Retinal pigment epithelial cell (primary cell): ENCODE measurements at regions not wholly inside any gene's neighbourhood (a gene's known extent, or its start where the extent isn't known, plus 50 kb on each side); places are given as distances from the start of the nearest gene placed in this dataset.

Experiments used
- DNase-seq: peaks from one replicate; pipeline ENCODE4 v3.0.0-alpha.2; 2010; ENCODE audit warnings: low read depth
- H3K4me3 ChIP-seq: 2 replicates; pipeline ENCODE4 v1.5.1; 2011; ENCODE audit warnings: mild to moderate bottlenecking, low read length, control low read depth, moderate library complexity
- CTCF ChIP-seq: conservative IDR thresholded peaks from 2 replicates; pipeline ENCODE4 v1.5.1; 2011; ENCODE audit warnings: low read depth, low read length, control low read depth, inconsistent platforms

GRCh38 chr7:118104812-118105441 lies 79.0 kb upstream of the LSM8 start:
- no peak overlapping the region for H3K4me3 ChIP-seq
- TF ChIP-seq CTCF = peak; percentile 57
- peak; percentile 5 for DNase-seq

GRCh38 chr7:118109607-118110006 lies 74.4 kb upstream of the LSM8 start:
- no peak overlapping the region for H3K4me3 ChIP-seq
- TF ChIP-seq CTCF = no peak
- no peak for DNase-seq

- no peak overlapping the region for H3K4me3 ChIP-seq
- no peak for DNase-seq
- TF ChIP-seq CTCF = no peak
Observed at GRCh38 chr7:118110178-118110925, 73.6 kb upstream of the LSM8 start.

GRCh38 chr7:118111347-118111746 lies 72.6 kb upstream of the LSM8 start:
- no peak for DNase-seq
- H3K4me3 ChIP-seq = no peak overlapping the region
- no peak for TF ChIP-seq CTCF

GRCh38 chr7:118114175-118114574 lies 69.8 kb upstream of the LSM8 start:
- no peak for DNase-seq
- no peak overlapping the region for H3K4me3 ChIP-seq
- TF ChIP-seq CTCF = no peak

GRCh38 chr7:118129041-118129795 lies 54.7 kb upstream of the LSM8 start:
- no peak for DNase-seq
- no peak for TF ChIP-seq CTCF

More at GRCh38 chr7:118129041-118129795, 54.7 kb upstream of the LSM8 start:
- no peak overlapping the region for H3K4me3 ChIP-seq
